SU-DHL-6 (cell line): ENCODE measurements at regions not wholly inside any gene's neighbourhood (a gene's known extent, or its start where the extent isn't known, plus 50 kb on each side); places are given as distances from the start of the nearest gene placed in this dataset.

Experiments used
- H2AFZ ChIP-seq: fragments of 200-600 bp; sonication (generic); 2 replicates; pipeline ENCODE4 v1.6.1; 2014; ENCODE audit warnings: low read depth, mild to moderate bottlenecking, moderate library complexity, mixed read lengths, antibody characterized with exemption, low read length; ENCODE audit not compliant: severe bottlenecking
- H3F3A ChIP-seq: fragments of 200-600 bp; shearing (Covaris generic); 2 replicates; pipeline ENCODE4 v1.6.0; 2016; ENCODE audit warnings: antibody characterized with exemption, mild to moderate bottlenecking; ENCODE audit not compliant: insufficient read depth
- H3K27ac ChIP-seq: fragments of 200-600 bp; sonication (generic); 2 replicates; pipeline ENCODE4 v1.5.1; 2016; ENCODE audit warnings: low read depth, mild to moderate bottlenecking, low read length, moderate library complexity, mixed read lengths
- H3K27me3 ChIP-seq: fragments of 200-600 bp; sonication (generic), shearing (Covaris generic); 2 replicates; pipeline ENCODE4 v1.6.0; 2014; ENCODE audit warnings: mild to moderate bottlenecking, low read length
- H3K36me3 ChIP-seq: fragments of 200-600 bp; sonication (generic); 2 replicates; pipeline ENCODE4 v1.6.1; 2014; ENCODE audit warnings: mild to moderate bottlenecking, low read length, mixed read lengths
- H3K4me2 ChIP-seq: fragments of 300-600, 200-600 bp; shearing (Covaris generic), sonication (generic); 2 replicates; pipeline ENCODE4 v1.6.0; 2014; ENCODE audit warnings: low read length, low read depth, mild to moderate bottlenecking; ENCODE audit not compliant: poor library complexity, severe bottlenecking
- H3K4me3 ChIP-seq: fragments of 200-600 bp; sonication (generic); 2 replicates; pipeline ENCODE4 v1.5.1; 2014; ENCODE audit warnings: antibody characterized with exemption, low read length, mild to moderate bottlenecking, mixed read lengths; ENCODE audit not compliant: insufficient read depth, poor library complexity, severe bottlenecking
- H3K79me2 ChIP-seq: fragments of 200-600 bp; sonication (generic); 2 replicates; pipeline ENCODE4 v1.6.1; 2014; ENCODE audit warnings: mild to moderate bottlenecking, low read length, moderate library complexity; ENCODE audit not compliant: insufficient read depth
- H3K9ac ChIP-seq: fragments of 200-600 bp; sonication (generic); 2 replicates; pipeline ENCODE4 v1.7.0; 2014; ENCODE audit warnings: mild to moderate bottlenecking, low read length
- H3K9me2 ChIP-seq: fragments of 200-600 bp; sonication (generic); replicated peaks from 2 replicates; pipeline ENCODE4 v1.6.1; 2014; ENCODE audit warnings: low read length; ENCODE audit not compliant: insufficient read depth
- H3K9me3 ChIP-seq: fragments of 200-600 bp; sonication (generic); 2 replicates; pipeline ENCODE4 v1.6.1; 2014; ENCODE audit warnings: low read length, mixed read lengths; ENCODE audit not compliant: insufficient read depth
- H4K20me1 ChIP-seq: fragments of 200-600 bp; sonication (generic); 2 replicates; pipeline ENCODE4 v1.6.1; 2014; ENCODE audit warnings: low read depth, mild to moderate bottlenecking, antibody characterized with exemption, low read length, moderate library complexity, mixed read lengths
- EZH2phosphoT487 ChIP-seq: fragments of 200-600 bp; sonication (generic), shearing (Covaris generic); conservative IDR thresholded peaks from 2 replicates; pipeline ENCODE4 v1.6.1; 2018; ENCODE audit warnings: mild to moderate bottlenecking, antibody characterized with exemption, low read length, moderate library complexity, mixed read lengths
- TF ChIP-seq, protein P1 (sequence below): fragments of 200-600 bp; sonication (generic); IDR thresholded peaks from one replicate; pipeline ENCODE4 v1.5.1; 2017; ENCODE audit warnings: antibody characterized with exemption, mild to moderate bottlenecking, low read length, moderate library complexity; ENCODE audit not compliant: insufficient read depth, poor library complexity, severe bottlenecking

DNA sequence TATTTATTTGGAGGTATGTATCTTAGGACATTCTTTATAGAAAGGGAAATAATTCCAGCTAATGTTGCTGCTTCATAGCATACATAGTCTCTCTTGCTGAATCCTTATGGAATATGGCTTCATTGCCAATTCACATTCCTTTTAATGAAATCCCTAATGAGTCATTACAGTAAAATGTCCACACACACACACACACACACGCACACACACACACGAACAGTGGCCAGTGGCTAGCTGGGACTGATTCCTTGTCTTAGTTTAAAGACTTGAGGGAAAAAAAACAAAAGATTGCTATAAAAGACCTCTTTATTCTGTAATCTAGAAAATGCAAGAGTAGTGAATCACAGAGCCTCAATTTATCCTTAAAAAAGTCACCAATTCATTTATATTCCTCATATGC is 301.6 kb downstream of the SLITRK6 start:
- H3K27me3 ChIP-seq, result no peaks in the 10 kb centered on the region

DNA sequence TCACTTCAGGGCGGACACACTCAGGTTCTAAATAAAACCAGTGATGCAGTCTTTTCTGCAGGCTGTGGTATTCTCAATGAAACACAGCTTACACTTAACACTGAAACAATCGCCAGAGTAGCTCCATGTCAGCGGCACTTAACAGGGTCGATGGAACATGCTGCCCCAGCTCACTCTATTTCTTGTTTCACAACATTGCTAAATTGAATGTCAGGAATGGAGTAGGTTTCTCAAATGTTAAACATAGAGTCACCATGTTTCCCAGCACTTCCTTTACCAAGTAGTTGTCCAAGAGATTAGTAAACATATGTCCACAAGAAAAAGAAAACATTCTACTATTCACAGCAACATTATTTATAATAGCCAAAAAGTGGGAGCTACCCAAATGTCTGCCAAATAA is 306.9 kb downstream of the SLITRK6 start:
- no peaks in the 10 kb centered on the region for H3K36me3 ChIP-seq
- H3K27ac ChIP-seq, result no peak overlapping the region
- no peaks in the 10 kb centered on the region for H3K9me3 ChIP-seq
- TF ChIP-seq, protein P1, sequence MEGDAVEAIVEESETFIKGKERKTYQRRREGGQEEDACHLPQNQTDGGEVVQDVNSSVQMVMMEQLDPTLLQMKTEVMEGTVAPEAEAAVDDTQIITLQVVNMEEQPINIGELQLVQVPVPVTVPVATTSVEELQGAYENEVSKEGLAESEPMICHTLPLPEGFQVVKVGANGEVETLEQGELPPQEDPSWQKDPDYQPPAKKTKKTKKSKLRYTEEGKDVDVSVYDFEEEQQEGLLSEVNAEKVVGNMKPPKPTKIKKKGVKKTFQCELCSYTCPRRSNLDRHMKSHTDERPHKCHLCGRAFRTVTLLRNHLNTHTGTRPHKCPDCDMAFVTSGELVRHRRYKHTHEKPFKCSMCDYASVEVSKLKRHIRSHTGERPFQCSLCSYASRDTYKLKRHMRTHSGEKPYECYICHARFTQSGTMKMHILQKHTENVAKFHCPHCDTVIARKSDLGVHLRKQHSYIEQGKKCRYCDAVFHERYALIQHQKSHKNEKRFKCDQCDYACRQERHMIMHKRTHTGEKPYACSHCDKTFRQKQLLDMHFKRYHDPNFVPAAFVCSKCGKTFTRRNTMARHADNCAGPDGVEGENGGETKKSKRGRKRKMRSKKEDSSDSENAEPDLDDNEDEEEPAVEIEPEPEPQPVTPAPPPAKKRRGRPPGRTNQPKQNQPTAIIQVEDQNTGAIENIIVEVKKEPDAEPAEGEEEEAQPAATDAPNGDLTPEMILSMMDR, result no peak
- TF ChIP-seq EZH2phosphoT487, result no peak
- no peak overlapping the region for H3K9ac ChIP-seq
- H3K79me2 ChIP-seq, result no peaks in the 10 kb centered on the region
- no peaks in the 10 kb centered on the region for H3F3A ChIP-seq
- H3K4me3 ChIP-seq, result no peak overlapping the region
- no peaks in the 10 kb centered on the region for H3K9me2 ChIP-seq
- no peak overlapping the region for H2AFZ ChIP-seq
- no peaks in the 10 kb centered on the region for H4K20me1 ChIP-seq
- H3K4me2 ChIP-seq, result no peak overlapping the region
- H3K27me3 ChIP-seq, result no peaks in the 10 kb centered on the region

More for the DNA sequence above, 301.6 kb downstream of the SLITRK6 start:
- no peak for TF ChIP-seq EZH2phosphoT487
- TF ChIP-seq, protein P1, result no peak
- Histone ChIP-seq H3K79me2 (no peaks in the 10 kb centered on the region), H3K36me3 (no peaks in the 10 kb centered on the region), H2AFZ (no peak overlapping the region), H3K9ac (no peak overlapping the region), H4K20me1 (no peaks in the 10 kb centered on the region), H3F3A (no peaks in the 10 kb centered on the region), H3K9me3 (no peaks in the 10 kb centered on the region), H3K27ac (no peak overlapping the region), H3K9me2 (no peaks in the 10 kb centered on the region), H3K4me3 (no peak overlapping the region), H3K4me2 (no peak overlapping the region)

DNA sequence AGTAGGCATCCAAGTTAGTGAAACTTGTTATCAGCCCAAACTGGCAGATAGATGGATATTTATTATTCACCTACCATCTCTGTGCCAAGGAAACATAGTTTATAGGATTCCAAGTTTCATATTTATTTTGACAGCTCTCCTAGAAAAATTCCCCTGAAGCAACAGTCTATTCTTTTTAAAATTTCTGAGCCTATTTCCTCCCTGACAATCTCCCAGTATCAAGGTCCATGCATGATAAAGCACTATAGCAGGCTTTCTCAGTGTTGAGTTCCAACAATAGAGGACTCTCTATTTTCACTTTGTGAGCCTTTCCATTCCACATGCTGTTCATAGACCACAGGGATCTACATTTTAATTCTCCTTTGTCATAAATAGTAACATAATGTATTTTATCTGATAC is 312.6 kb downstream of the SLITRK6 start:
- no peaks in the 10 kb centered on the region for H3K9me2 ChIP-seq
- H3K4me3 ChIP-seq, result no peak overlapping the region
- H3K27ac ChIP-seq, result no peak overlapping the region
- no peaks in the 10 kb centered on the region for H3K79me2 ChIP-seq
- H3K9me3 ChIP-seq, result no peaks in the 10 kb centered on the region
- H3K4me2 ChIP-seq, result no peak overlapping the region
- no peak overlapping the region for H2AFZ ChIP-seq
- H3K27me3 ChIP-seq, result no peaks in the 10 kb centered on the region
- no peaks in the 10 kb centered on the region for H4K20me1 ChIP-seq
- no peaks in the 10 kb centered on the region for H3K36me3 ChIP-seq
- no peaks in the 10 kb centered on the region for H3F3A ChIP-seq
- TF ChIP-seq EZH2phosphoT487, result no peak
- TF ChIP-seq, protein P1, result no peak
- no peak overlapping the region for H3K9ac ChIP-seq

DNA sequence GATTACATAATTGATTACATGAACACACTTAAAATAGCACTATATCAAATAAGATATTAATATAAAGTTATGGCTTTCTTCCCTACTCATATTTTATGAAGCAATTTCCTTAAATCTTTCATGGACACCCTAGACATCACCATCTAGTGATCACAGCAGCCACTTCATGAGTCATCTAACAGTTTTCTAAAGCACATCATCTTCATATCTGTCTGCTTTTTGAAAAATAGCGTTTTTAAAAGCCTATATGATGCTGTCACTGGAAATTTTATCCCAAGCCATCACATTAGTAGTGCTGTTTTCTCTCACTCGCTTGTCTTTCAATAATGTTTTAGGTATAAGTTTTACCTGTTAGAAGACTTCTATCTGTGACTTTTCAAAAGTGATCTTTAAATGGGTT is 326.1 kb downstream of the SLITRK6 start:
- H3K27me3 ChIP-seq, result no peaks in the 10 kb centered on the region

More for the DNA sequence above, 326.1 kb downstream of the SLITRK6 start:
- Histone ChIP-seq H3K9ac (no peak overlapping the region), H3K9me2 (no peaks in the 10 kb centered on the region), H3K79me2 (no peaks in the 10 kb centered on the region), H4K20me1 (no peaks in the 10 kb centered on the region), H3F3A (no peaks in the 10 kb centered on the region), H2AFZ (no peak overlapping the region), H3K27ac (no peak overlapping the region), H3K4me2 (no peak overlapping the region), H3K9me3 (no peaks in the 10 kb centered on the region), H3K36me3 (no peaks in the 10 kb centered on the region), H3K4me3 (no peak overlapping the region)
- no peak for TF ChIP-seq EZH2phosphoT487
- TF ChIP-seq, protein P1, result no peak
